CD4-positive, alpha-beta T cell (primary cell): ENCODE measurements at regions not wholly inside any gene's neighbourhood (a gene's known extent, or its start where the extent isn't known, plus 50 kb on each side); places are given as distances from the start of the nearest gene placed in this dataset.

Source experiments
- ATAC-seq: fragments of 200-7000 bp; cut with Tn5 transposase; one replicate; pipeline ENCODE4 v1.10.0; 2022; ENCODE audit warnings: mild to moderate bottlenecking; ENCODE audit not compliant: poor library complexity
- CTCF ChIA-PET: fragments of 350-600 bp; sonication (Branson Sonifier 250); formaldehyde crosslinking; loops from one replicate; lab custom pipeline; 2021; ENCODE audit warnings: antibody characterized with exemption, inconsistent platforms; lab: Charles Lee
- POLR2A ChIA-PET: fragments of 350-600 bp; sonication (Branson Sonifier 250); formaldehyde crosslinking; loops from one replicate; lab custom pipeline; 2021; ENCODE audit warnings: antibody characterized with exemption, inconsistent platforms; lab: Charles Lee
- DNase-seq, 14 experiments: peaks; one replicate each; pipeline ENCODE4 v3.0.0-alpha.2; 2013 to 2020; ENCODE audit warnings: mixed read lengths in 2 of 14
- H3K27ac ChIP-seq, 2 donors: one replicate each; pipeline versions ENCODE4 v1.5.1 to v1.7.0; 2013; ENCODE audit warnings: low read length in 2 of 2, low read depth in 1 of 2, mild to moderate bottlenecking in 1 of 2
- H3K27me3 ChIP-seq, 2 experiments: 1 replicate in 1 of 2; 2 replicates in 1 of 2; pipeline versions ENCODE4 v1.6.1 to v1.7.0; 2013; ENCODE audit warnings: low read length in 2 of 2, control low read depth in 1 of 2, mild to moderate bottlenecking in 1 of 2, moderate library complexity in 1 of 2; ENCODE audit not compliant: insufficient read depth in 2 of 2, control insufficient read depth in 1 of 2
- H3K36me3 ChIP-seq: one replicate; pipeline ENCODE4 v1.6.1; 2013; ENCODE audit warnings: low read length, control low read depth; ENCODE audit not compliant: insufficient read depth
- H3K4me1 ChIP-seq: one replicate; pipeline ENCODE4 v1.6.1; 2013; ENCODE audit warnings: low read length, control low read depth; ENCODE audit not compliant: insufficient read depth
- H3K4me3 ChIP-seq: one replicate; pipeline ENCODE4 v1.5.1; 2013; ENCODE audit warnings: mild to moderate bottlenecking, low read length, moderate library complexity
- H3K9me3 ChIP-seq, 2 experiments: 1 replicate in 1 of 2; 2 replicates in 1 of 2; pipeline versions ENCODE4 v1.6.1 to v1.7.0; 2013; ENCODE audit warnings: low read length in 2 of 2, mild to moderate bottlenecking in 2 of 2, control low read depth in 1 of 2, moderate library complexity in 1 of 2; ENCODE audit not compliant: control insufficient read depth in 1 of 2, insufficient read depth in 1 of 2
- H3K27ac Mint-ChIP-seq: one replicate; pipeline ENCODE4 v1.8.0; 2020; ENCODE audit warnings: mixed read lengths
- H3K27me3 Mint-ChIP-seq: one replicate; pipeline ENCODE4 v1.8.0; 2021; ENCODE audit warnings: mixed read lengths
- H3K36me3 Mint-ChIP-seq: one replicate; pipeline ENCODE4 v1.8.0; 2021; ENCODE audit warnings: low read depth, mixed read lengths
- H3K4me1 Mint-ChIP-seq: one replicate; pipeline ENCODE4 v1.8.0; 2021; ENCODE audit warnings: low read depth, mixed read lengths
- H3K4me3 Mint-ChIP-seq: one replicate; pipeline ENCODE4 v1.8.0; 2020; ENCODE audit warnings: mild to moderate bottlenecking, mixed read lengths
- H3K9me3 Mint-ChIP-seq: one replicate; pipeline ENCODE4 v1.8.0; 2020; ENCODE audit warnings: mixed read lengths
- CTCF ChIP-seq: fragments of 200-600 bp; IDR thresholded peaks from one replicate; pipeline ENCODE4 v1.8.0; 2022; ENCODE audit warnings: antibody characterized with exemption, mild to moderate bottlenecking
- intact Hi-C, 2 experiments: fragments of 100-400 bp; cut with DNase I in 1 of 2; cut with micrococcal nuclease in 1 of 2; formaldehyde crosslinking; loops; one replicate each; pipeline versions ENCODE4 v1.15.1 to v1.9.0; 2023 to 2025; cut with DNase I, micrococcal nuclease

DNA sequence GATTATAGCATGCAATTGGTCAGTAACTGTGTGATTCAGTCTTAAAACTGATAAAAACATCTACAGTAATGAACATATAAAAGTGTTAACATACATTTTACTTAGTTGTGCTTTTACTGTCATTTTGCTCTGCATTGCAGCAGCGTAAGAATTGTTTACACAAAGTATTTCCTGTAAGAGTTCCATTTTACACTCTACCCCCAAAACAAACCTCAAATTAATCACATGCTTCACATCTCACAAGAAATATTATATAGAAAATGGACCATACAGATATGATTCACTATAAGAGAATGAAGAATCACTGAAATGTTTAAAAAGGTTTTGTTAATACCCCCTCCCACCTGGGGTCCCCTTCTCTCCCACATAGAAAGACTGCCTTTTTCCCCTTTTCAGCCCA is 225.9 kb upstream of the LRRN1 start:
- H3K27me3 Mint-ChIP-seq: no peaks in the 10 kb centered on the region
- ChIA-PET POLR2A (no interaction called here), CTCF (no interaction called here)
- H3K4me3 Mint-ChIP-seq: no peak overlapping the region
- H3K4me1 Mint-ChIP-seq: no peaks in the 10 kb centered on the region
- no peaks in the 10 kb centered on the region for H3K4me1 ChIP-seq
- H3K36me3 Mint-ChIP-seq: no peaks in the 10 kb centered on the region
- no peak overlapping the region for H3K27ac Mint-ChIP-seq
- intact Hi-C loops: no loop called here
- H3K27me3 ChIP-seq: no peaks in the 10 kb centered on the region
- no peak overlapping the region for H3K4me3 ChIP-seq
- H3K9me3 ChIP-seq: no peaks in the 10 kb centered on the region
- DNase-seq: no peak
- no peak overlapping the region for H3K27ac ChIP-seq
- no peak for TF ChIP-seq CTCF
- ATAC-seq: no peak
- no peaks in the 10 kb centered on the region for H3K36me3 ChIP-seq
- peaks cover 4% of the 10 kb centered on the region for H3K9me3 Mint-ChIP-seq

GRCh38 chr3:3560591-3561311 is 238.5 kb upstream of the LRRN1 start:
- no peaks in the 10 kb centered on the region for H3K27me3 Mint-ChIP-seq
- H3K27ac ChIP-seq: no peak overlapping the region
- CTCF ChIA-PET: no interaction called here
- no peak overlapping the region for H3K4me3 Mint-ChIP-seq
- H3K9me3 ChIP-seq: no peaks in the 10 kb centered on the region
- ATAC-seq (no peak), DNase-seq (no peak)
- no peaks in the 10 kb centered on the region for H3K27me3 ChIP-seq
- no peaks in the 10 kb centered on the region for H3K4me1 Mint-ChIP-seq
- no peak overlapping the region for H3K4me3 ChIP-seq
- POLR2A ChIA-PET: no interaction called here
- no peaks in the 10 kb centered on the region for H3K36me3 ChIP-seq
- no peak overlapping the region for H3K27ac Mint-ChIP-seq
- H3K36me3 Mint-ChIP-seq: no peaks in the 10 kb centered on the region
- H3K4me1 ChIP-seq: no peaks in the 10 kb centered on the region
- intact Hi-C loops: no loop called here
- no peaks in the 10 kb centered on the region for H3K9me3 Mint-ChIP-seq
- no peak for TF ChIP-seq CTCF

DNA sequence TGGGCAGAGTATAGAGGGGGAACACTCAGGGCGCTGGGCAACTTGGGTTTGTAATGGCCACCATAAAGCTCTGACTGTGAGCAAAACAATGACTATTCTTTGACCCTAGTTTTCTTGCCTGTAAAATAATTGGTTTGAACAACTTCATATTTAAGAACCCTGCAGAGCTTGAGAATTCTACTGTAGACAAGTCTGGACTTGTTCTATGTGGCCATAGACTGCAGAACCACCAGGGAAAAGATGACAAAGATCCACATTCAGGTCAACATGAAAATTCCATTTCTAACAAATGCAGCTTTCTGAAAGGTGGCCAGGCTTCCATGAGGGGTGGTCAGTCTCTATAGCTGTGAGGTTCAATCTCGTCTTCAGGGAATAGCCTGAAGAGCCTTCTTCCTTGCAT is 239.4 kb upstream of the LRRN1 start:
- no peak overlapping the region for H3K27ac ChIP-seq
- H3K27me3 ChIP-seq: no peaks in the 10 kb centered on the region
- DNase-seq (no peak), ATAC-seq (no peak)
- Mint-ChIP-seq H3K4me1 (no peaks in the 10 kb centered on the region), H3K27ac (no peak overlapping the region), H3K4me3 (no peak overlapping the region), H3K27me3 (no peaks in the 10 kb centered on the region), H3K36me3 (no peaks in the 10 kb centered on the region), H3K9me3 (no peaks in the 10 kb centered on the region)
- POLR2A ChIA-PET: no interaction called here
- no peaks in the 10 kb centered on the region for H3K4me1 ChIP-seq
- CTCF ChIA-PET: no interaction called here
- no peaks in the 10 kb centered on the region for H3K9me3 ChIP-seq
- H3K4me3 ChIP-seq: no peak overlapping the region
- TF ChIP-seq CTCF: no peak
- H3K36me3 ChIP-seq: no peaks in the 10 kb centered on the region
- intact Hi-C loops: no loop called here
